HG03457 (cell line): ENCODE measurements at regions not wholly inside any gene's neighbourhood (a gene's known extent, or its start where the extent isn't known, plus 50 kb on each side); places are given as distances from the start of the nearest gene placed in this dataset.

Experiments used
- ATAC-seq: cut with Tn5 transposase; IDR thresholded peaks from one replicate; pipeline ENCODE4 v1.9.1; 2021; ENCODE audit warnings: moderate number of reproducible peaks; ENCODE audit not compliant: unreplicated experiment

DNA sequence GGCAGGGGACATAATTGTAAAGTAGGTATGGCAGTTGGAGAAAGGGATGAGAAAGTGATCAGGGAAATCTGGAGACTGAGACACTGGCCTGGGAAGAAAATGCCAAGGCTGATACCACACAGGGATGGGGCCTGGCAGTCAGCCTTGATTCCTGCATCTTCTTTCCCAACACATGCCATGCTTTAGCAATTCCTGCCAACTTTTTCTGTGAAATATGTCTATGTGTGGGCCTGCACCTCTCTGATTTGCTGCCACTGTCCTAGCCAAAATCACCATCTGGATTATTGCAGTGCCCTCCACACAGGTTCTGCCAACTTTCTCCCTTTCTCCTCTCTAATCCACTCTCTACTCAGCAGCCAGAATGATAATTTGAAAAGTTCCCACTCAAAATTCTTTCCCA is 759.8 kb upstream of the CITED2 start:
- no peak for ATAC-seq

DNA sequence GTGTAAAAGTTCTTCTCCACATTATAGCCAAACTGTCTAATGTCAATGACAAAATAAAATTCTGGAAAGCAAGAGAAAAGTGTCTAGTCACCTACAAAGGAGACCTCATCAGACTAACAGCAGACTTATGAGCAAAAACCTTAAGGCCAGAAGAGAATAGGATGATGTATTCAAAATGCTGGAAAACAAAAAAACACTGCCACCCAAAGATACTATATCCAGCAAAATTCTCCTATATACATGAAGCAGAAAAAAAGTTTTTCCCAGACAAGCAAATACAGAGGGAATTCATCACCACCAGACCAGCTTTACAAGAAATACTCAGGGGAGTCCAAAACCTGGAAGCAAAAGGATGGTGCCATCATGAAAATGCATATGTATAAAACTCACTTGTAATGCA is 755.6 kb upstream of the CITED2 start:
- ATAC-seq: no peak

DNA sequence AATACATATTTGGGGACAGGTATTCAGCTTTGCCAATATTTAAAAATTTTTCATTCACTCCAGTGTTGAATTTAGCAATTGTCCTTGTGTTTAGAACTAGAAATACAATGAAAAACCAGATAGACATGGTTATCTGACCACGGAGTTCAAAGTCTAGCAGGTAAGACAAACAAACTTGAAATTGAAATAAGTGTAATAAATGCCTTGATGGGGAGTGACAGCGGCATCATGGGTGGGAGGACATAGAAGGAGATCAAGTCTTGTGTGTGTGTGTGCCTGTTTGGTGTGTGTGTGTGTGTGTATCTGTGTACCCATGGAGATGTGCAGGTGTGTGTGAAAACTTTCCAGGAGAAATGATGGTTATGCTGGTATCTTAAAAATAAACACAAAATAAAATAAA is 750.0 kb upstream of the CITED2 start:
- ATAC-seq: no peak

DNA sequence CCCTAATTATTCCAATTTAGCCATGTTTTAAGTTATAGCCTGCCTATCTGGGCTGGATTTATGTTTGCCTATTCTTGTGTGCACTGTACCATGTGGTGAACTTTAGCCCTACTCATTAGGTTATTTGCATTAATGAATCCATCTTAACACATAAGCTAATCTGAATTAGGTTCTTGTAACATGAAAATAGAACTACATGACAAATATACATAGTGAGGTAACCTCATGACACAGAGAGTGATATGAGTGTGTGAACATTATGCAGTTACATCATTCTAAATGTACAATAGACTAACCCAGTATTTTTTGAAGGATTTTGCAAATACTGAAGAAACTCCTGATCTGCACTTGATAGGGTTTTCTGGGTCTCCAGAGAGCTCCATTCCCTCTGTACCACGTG is 733.7 kb upstream of the CITED2 start:
- ATAC-seq: no peak

DNA sequence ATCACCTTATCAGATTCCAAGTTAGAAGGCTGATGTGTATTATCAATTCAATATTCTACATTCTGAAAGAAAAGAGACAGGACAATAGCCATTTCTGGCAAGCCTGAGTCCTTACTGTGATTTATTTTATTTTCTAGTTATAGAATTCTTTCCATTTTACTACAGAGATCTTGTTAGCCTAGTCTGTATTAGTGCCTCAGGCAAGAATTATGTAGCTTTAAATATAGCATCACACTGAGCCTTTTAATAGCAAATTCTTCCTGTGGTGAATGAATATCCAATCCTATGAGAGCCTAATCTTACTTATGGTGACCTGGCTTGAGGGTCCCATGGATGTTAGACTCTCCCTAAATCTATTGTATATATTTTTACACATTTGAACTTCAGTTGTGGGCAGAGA is 732.8 kb upstream of the CITED2 start:
- no peak for ATAC-seq

DNA sequence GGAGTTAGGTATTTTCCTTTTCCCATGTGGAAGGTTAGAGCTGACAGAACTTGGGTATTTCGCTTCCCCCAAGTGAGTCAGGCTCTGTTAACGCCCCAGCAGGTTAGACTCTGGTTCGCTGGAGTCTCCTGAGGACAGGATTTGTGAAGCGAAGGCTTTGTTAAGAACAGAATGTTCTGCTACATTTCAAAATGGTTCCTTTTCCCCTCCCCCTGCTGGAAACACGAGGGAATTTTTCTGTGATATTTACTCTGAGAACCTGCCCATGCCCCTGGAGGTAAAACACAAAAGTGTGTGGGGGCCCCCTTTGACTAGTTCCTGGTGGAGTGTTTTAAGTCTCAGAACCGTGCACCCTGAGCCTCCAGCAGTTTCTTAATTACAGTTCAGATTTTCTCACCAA is 731.4 kb upstream of the CITED2 start:
- no peak for ATAC-seq

DNA sequence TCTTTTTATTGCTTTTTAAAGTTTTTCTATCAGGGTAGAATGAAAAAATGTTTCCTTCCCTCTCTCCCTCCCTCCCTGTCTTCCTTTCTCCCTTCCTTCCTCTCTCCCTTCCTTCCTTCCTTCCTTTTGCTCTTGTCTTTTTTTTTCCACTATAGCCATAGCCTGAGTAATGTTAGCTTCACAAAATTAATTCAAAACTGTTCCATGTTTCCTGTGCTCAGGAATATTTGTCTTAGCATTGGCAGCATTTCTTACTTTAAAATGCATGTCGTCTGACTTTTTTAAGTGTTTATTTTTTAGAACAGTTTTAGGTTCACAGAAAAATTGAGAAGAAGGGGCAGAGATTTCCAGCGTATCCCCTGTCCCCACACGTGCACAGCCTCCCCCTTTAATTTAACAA is 730.8 kb upstream of the CITED2 start:
- ATAC-seq: no peak

DNA sequence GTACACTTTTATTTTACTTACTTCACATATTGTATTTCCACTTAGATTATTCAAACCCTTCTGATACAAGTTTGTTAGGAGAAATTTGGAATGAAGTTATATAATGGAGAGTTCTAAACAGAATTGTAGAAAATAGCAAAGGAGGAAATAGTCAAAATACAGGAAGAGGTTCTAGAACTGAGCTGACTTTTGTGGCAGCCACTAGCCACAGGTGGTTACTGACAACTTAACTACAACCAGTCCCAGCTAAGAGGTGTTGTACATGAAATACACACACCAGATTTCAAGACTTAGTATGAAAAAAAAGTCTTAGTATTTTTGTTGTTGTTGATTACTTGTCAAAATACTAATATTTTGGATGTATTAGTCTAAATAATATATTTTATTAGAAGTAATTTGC is 727.4 kb upstream of the CITED2 start:
- no peak for ATAC-seq

DNA sequence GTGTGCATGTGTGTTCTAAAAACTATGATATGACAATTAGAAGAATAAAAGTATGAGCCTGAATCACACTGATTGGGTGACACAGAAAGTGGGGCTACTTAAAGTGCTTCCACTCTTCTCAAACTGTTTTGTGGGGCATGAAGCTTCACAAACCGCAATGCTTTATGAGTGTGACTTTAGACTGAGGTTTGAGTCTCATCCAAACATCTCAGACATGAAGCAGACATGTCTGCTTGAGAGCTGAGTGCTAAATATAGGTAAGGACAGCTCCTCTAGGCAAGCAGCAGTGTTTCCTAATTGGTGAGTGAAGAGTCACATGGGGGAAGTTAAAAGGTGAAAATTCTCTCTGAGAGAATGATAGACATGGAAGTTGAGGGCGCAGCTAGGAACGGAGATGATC is 726.9 kb upstream of the CITED2 start:
- ATAC-seq: no peak

DNA sequence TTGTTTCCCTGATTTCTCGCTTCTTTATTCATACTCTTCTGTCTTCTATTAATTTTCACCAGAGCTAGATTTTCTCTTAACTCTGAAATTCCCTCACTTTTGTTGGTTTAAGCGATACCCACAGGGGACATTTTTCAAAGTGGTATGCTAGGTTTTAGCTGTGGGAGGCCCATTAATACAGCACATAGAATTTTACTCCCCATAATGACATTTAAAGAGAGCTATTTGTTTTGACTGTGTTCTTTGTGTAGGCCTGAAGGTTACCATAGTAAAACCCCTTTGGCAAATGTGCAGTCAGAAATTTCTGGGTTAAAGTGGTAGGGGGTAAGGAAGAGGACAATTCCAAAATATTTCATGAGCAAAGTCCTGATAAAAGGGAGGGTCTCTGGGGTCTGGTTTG is 721.1 kb upstream of the CITED2 start:
- no peak for ATAC-seq

DNA sequence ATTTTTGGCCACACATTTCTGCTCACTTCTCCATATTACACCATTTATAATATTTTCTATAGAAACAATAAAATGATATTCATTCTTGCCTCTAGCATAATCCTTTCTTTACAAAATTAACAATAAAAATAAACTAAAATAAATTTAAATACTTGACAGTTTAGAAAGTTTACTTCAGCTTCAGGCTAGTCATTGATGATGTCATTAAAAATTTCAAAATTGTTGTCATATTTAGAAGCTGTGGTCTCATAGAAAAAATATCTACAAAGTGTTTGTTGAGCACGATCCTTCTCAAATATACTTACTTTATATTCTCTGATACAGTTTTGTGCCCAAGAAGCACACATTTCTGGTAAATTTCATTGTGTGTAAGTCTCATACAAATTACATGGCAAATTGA is 717.4 kb upstream of the CITED2 start:
- ATAC-seq: no peak

DNA sequence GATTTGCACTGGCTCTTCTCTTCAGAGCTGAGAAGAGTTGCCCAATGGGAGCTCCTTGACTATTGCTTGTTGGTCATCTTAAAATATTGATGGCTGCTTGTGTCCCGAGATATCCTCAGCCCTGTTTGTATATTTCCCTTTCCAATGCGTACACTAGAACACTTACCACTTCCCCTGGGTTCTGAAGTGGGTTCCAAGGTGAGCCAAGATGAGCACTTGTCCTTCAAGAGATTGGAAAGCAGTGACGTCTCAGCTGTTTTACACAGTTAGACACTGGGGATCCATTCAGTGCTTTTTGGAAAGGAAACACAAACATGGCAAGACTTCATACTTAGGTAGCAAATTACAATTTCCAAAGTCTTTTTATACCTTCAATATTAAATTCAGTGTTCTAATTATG is 716.4 kb upstream of the CITED2 start:
- ATAC-seq: no peak

DNA sequence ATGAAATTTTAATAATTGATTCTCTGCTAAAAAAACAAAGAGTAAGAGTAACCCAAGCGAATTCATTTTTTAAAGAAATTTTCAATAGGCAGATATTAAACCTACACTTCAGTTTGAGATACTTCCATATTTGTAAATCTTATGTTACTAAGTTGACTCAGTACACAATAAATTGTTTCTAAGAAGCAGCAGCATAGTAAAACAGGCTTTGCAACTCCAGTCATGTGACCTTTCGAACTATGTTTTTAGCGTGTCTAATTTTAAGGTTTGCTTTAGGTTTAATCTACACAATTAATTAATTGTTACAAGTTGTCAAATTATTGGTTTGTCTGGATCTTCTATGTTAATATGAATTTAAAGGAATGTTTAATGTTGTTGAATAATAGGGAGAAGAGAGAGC is 708.9 kb upstream of the CITED2 start:
- ATAC-seq: no peak

DNA sequence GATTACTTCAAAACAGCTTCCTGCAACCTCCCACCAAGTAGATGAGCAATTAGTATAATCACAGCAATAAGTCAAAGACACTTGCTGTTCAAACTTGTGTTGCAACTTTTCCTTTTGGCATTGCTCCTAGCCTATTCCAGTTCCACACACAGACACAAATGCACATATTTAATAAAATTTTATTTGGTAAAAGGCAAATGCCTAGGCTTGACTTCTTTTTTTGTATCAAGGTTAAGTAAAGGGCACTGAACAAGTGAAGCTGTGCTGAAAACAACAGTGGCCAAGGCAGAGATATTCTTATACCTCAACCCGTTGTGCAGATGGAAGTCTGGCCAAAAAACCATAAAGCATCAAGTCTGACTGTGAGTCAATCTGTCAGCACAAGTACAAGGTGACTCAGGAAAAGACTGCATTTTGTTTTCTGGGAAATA is 708.4 kb upstream of the CITED2 start:
- no peak for ATAC-seq

DNA sequence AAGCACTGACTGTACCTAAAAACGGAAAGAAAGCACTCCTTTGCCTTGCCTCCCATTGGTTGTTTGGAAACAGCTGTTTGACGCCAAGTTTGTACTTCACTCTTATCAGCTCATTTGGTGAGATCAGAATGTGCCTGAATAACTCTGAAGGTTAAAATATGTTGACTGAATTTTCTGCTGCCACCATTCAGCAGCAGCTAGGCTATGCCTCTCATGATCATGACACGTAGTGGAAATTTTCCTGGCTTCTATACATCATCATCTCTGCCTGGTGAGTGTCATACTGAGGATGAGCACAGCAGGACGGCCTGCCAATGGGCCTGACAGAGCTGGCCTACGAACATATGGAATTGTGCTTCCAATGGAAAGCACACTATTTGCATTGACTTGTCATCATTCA is 704.9 kb upstream of the CITED2 start:
- ATAC-seq: no peak

DNA sequence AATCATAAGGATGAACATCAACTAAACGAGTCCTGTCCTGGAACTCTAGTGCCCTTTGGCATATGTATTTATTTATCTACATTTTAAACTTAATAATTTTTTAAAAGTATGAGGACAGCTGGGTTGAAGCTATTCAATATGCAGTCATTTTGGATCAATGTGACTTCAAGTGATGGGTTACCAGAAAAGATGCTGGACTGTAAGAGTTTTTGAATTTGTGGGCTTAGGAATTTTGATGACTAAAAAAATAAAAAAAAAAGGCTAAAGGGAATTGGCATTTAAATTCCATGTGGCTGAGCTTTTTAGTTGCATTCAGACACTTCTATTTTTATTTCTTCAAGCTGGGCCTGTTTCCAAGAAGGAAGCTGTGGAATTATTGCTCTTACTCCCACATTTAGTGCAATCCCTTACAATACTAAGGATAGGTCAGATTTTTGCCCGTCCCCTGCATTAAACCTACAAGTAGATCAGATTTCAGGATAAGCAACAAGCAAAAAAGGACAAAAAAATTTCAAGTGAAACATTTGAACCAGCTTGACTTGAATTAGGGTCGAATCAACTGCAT is 704.2 kb upstream of the CITED2 start:
- no peak for ATAC-seq

DNA sequence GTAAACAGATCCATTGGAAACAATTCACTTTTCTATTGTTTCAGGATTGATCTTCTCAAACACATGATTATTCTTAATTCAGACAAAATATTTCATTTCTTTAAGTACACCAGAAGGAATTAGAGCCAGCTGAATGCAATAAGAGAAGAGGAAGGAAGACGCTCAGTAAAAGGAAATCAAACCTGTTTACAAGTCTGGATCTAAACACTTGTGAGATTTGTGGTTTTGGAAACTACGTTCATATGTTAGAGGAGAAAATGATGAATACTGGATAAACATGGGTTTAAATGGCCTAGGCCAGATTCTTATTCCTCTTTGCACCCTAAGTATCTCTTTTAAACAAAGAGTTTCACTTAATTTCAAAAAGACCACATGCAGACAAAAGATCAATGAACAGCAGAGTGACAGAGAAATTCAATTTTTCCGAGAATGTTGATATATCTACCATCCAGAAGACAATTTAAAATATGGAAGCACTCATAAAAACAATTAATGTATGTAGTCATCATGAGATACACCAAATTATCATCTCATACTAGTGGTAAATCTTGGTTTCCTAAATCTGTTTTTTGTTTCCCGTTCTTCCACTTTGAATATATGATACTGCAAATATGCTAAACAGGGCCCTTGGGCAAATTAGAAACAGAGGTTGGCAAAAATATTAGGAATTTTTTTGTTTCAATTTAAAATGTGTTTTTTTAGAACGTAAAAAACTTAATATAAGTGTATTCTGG is 703.5 kb upstream of the CITED2 start:
- no peak for ATAC-seq

DNA sequence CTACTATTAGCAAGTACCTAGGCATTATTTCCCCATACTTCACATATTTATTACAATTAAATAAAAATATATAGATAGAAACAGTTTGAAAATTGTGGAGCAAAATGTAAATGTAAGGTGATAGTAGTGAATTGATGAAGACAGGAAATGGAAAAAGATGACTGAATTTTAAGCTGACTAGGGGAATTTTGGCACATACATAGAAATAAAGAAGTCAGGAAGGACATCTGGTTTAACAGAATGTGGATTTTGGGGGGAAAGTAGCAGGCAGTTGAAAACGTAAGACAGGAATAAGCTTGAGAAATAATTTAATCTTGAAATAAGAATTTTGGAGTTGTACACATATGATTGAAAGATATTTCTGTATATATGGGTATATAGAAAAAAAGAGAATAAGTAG is 701.7 kb upstream of the CITED2 start:
- ATAC-seq: no peak

DNA sequence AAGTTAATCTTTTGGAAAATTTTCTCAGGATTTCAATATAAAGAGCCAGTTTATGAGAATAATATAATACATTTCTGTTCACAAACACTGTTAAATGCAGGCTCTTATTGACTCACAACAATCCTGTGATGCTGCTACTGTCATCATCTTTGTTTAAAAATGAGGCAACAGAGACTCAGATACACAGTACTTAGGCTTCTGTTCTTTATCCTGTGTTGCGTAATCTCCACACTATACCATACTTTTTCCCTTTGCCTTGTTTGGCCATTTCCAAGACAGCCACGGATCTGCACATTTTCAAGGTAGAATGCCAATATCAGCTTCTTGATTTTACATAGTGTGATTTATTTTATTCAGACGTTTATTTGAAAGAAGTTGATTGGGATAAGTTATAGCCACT is 699.0 kb upstream of the CITED2 start:
- no peak for ATAC-seq

DNA sequence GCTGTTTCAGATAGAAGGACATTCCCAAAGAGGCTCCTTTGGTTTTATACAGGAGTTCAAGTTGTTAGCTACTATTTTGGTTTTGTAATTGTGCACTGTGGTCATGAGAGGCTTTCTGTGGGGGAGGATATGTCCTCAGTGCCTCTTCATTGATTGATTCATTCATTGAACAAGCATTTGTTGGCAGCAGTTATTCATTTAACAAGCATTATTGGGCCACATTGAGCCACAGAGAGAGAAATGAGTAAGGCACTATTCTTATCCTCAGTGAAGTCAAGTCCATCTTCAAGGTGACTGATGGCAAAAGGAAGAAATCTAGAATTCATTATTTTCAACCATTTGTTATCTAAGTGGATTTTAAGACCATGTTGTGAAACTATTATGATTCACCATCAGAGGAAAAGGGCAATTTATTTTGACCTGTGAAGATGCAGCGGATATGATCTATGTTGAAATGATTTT is 697.2 kb upstream of the CITED2 start:
- ATAC-seq: no peak

DNA sequence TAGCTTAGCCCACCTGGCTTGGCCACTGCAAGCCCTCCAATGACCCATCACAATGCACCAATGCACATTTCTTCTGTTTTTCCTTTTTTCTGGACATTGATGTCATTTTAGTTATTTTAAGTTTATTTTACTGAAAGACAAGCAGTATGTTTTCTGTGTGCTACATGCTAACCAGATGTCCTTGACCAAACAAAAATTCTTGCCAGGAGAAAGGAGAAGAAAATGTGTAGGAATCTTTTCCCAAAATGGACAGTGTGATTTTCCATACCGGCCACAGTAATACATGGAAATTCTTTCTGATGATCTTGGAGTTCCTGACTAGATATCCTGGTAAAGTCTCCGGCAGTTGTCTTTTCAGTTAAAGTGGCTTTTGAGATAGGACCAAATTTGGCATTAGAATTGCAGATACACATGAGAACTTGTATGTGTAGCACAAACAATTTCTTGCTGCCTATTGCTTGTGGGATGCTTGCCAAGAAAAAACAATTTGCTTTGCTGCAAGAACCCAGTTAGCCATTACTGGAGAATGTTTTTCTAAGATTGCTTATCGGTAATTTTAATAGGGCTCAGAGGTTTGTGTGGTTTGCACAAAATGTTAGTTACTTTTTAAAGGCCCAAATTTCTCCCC is 696.5 kb upstream of the CITED2 start:
- no peak for ATAC-seq

DNA sequence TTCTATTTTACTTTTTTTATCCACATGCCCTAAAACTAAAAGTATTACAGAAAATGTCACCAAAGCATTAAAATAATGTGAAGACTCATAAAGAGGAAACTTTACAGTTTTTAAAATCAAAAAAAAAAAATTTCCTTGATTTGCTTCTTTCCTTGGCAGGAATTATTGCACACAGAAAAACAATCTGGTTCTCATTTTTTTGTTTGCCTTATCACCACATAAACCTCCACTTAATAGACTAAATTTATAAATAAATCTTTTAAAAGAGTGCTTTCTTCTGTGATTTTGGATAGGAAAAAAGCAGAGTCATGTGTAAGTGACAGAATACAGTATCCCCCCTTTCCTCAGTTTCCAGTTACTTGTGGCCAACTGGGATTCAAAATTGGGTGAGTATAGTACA is 695.1 kb upstream of the CITED2 start:
- ATAC-seq: no peak

DNA sequence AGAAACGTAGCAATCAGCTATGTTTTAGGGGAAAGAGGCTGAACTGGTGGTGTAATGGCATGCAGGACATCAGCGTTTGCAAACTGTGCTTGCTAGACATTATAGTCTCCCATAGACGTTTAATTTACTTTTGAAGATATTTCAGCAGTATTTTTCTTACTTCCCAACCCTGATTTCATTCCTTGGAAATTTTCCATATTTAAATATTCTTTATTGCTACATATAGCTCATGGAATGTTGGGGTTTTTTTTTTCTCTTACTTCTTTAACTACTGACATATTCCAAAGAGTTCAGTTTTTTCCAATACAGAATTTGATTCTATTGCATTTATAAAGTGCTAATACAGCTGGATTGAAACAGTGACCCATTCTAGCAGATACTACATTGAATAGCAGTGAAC is 694.4 kb upstream of the CITED2 start:
- ATAC-seq: no peak
